ENCODE measurements at regions not wholly inside any gene's neighbourhood (a gene's known extent, or its start where the extent isn't known, plus 50 kb on each side); places are given as distances from the start of the nearest gene placed in this dataset.
"Not testable (repeated sequence)": the region's sequence is repeated elsewhere in the genome, so short reads cannot be mapped to it uniquely, and the experiment has no call there.

DNA sequence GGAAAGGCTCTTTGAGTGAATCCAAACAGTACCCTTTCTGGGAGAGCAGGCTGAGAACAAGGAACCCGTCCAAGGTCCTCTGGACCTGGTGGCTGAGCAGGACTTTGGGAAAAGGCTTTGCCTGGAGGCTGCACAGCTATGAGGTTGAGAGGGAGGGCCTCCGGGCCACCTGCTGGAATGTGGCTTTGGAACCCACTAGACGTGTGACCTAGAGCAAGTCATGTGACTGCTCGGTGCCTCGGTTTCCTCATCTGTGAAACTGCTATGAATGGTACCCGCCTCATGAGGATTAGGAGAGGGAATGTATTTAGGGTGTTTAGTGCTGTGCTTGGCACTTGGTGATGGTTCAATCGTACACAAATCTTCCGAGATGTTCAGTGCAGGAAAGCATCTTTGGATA, 50.4 kb downstream of the HAPSTR1 start:
- no peak for DNase-seq

- no peak for DNase-seq
These were observed 52.7 kb downstream of the HAPSTR1 start for GRCh38 chr16:9144106-9144505.

DNA sequence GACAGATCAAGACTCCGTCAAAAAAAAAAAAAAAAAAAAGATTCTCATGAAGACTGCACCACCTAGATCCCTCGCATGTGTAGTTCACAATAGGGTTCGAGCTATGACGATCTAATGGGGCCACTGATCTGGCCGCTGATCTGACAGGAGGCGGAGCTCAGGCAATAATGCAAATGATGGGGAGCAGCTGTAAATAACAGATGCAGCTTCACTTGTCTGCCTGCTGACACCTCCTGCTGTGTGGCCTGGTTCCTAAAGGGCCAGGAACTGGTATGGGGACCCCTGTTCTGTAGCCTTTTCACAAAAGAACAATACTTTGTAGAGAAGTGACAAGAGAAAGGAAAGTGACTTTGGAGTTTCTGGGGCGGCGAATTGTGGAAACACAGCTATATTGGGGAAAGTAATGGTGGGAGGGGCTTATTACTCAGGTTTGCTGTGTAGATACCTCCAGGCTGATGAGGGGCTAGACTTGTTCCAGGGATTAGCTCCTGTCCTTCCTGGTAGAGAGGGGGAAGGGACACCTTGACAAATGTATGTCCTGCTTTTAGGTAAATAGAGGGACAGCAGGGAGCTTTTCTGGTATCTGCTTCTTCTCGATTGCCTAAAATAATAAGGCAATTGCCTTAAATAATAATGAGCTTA, 57.1 kb downstream of the HAPSTR1 start:
- DNase-seq, result no peak

DNA sequence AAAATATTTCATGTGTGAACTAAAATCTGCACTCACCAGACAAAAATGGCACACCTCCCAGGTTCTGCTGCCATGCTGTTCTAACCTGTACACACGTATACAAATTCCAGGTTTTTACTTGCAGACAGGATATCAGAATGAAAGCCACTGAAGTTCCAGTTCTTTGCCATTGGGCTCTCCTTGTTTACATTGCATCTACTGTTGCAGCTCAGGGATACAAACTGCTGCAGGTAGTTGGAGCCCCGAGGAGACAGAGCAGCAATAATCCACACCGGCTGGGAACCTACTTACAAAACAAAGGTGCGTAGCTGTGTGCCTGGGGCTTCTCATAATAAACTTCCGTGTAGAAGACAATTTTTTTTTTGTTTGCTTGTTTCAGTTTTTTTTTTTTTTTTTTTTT, 59.6 kb downstream of the HAPSTR1 start:
- no peak for DNase-seq

- DNase-seq, result no peak
These were observed 60.2 kb downstream of the HAPSTR1 start for GRCh38 chr16:9151597-9151996.

- DNase-seq, result no peak
These were observed 61.4 kb downstream of the HAPSTR1 start for GRCh38 chr16:9152649-9153501.

DNA sequence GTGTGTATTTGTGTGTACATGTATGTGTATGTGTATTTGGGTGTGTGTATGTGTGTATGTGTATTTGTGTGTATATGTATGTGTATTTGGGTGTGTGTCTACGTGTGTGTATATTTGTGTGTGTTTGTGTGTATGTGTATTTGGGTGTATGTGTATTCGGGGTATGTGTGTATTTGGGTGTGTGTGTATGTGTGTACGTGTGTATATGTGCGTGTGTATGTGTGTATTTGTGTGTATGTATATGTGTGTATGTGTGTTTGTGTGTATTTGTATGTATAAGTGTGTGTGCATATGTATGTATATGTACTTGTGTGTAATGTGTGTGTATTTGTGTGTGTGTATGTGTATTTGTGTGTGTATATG, 62.0 kb downstream of the HAPSTR1 start:
- DNase-seq, result no peak

DNA sequence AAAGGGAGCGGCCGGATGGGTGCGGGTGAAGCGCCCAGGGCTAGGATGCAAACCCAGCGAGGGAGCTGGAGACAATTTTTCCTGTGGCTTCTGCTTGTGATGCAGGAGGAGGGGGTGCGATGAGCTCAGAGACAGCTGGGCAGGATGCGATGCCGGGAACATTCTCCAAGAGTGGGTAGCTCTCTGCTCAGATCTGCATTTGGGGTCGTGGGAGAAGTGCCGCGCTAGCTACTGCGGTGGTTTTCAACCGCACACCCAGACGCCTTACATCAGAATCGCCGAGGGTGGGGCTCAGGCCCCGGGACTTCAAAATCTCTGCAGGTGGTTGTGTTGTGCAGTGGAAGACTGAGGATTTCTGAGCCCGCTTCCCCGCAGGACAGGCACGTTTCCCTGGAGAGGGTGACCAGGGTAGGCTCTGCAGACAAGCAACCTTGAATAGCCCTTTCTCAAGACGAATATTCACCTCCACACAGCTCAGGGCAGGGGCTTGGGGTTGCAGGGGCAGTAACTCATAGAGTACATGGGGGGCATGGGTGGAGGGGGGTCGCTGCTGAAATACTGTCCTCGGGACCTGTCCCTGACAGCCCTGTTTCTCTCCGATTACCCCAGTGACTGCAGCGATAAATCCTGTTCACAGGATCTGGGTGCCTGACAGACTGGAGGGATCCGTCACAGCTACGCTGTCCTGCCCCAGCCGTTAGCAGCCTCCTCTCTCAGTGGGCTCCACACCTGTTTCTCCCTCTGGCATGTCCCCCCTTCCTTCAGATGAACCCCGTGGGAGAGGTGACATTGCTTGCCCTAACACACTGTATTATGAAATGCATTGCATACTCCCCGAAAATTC, 63.3 kb downstream of the HAPSTR1 start:
- DNase-seq, result no peak

- no peak for DNase-seq
These were observed 64.4 kb downstream of the HAPSTR1 start for GRCh38 chr16:9155871-9156270.

DNA sequence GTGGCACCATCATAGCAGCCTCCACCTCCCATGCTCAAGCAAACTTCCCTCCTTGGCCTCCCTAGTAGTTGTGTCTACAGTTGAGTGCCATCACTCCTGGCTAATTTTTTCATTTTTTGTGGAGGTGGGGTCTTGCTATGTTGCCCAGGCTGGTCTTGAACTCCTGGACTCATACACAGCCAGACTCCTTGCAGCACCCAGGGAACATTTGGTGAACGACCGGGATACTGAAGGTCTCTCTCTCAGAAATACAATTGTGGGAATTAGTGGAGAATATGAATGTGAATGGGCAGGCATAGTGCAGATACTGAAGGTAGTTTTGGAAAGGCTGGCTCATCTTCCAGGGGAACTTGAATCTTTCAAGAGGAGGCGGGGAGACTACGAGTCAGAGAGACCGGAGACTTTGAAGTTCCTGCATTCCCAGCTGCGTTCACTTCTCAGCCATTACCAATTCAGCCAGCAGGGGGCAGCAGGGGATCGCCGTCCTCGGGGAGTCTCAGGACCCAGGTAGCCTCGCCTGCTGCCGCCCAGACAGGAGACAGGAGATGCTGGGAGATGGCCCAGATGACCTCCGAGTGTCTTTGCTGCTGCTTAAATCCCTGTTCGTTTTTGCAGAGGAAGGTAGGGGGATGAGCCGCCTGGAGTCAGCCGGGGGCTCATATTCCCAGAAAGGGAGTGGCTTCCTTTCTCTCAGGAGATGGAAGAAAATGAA, 68.6 kb downstream of the HAPSTR1 start:
- DNase-seq, result peak; percentile 54 to 64

- no peak for DNase-seq
These were observed 69.1 kb downstream of the HAPSTR1 start for GRCh38 chr16:9160551-9160911.

DNA sequence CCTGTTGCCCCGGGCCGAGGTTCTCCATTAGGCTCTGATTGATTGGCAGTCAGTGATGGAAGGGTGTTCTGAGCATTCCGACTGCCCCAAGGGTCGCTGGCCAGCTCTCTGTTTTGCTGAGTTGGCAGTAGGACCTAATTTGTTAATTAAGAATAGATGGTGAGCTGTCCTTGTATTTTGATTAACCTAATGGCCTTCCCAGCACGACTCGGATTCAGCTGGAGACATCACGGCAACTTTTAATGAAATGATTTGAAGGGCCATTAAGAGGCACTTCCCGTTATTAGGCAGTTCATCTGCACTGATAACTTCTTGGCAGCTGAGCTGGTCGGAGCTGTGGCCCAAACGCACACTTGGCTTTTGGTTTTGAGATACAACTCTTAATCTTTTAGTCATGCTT, 74.2 kb downstream of the HAPSTR1 start:
- DNase-seq, result no peak

GRCh38 chr16:9166326-9166993, 75.0 kb downstream of the HAPSTR1 start:
- not testable (repeated sequence) for DNase-seq

- no peak for DNase-seq
These were observed 77.7 kb downstream of the HAPSTR1 start for GRCh38 chr16:9169094-9169493.

GRCh38 chr16:9170470-9170869, 79.0 kb downstream of the HAPSTR1 start:
- no peak for DNase-seq

DNA sequence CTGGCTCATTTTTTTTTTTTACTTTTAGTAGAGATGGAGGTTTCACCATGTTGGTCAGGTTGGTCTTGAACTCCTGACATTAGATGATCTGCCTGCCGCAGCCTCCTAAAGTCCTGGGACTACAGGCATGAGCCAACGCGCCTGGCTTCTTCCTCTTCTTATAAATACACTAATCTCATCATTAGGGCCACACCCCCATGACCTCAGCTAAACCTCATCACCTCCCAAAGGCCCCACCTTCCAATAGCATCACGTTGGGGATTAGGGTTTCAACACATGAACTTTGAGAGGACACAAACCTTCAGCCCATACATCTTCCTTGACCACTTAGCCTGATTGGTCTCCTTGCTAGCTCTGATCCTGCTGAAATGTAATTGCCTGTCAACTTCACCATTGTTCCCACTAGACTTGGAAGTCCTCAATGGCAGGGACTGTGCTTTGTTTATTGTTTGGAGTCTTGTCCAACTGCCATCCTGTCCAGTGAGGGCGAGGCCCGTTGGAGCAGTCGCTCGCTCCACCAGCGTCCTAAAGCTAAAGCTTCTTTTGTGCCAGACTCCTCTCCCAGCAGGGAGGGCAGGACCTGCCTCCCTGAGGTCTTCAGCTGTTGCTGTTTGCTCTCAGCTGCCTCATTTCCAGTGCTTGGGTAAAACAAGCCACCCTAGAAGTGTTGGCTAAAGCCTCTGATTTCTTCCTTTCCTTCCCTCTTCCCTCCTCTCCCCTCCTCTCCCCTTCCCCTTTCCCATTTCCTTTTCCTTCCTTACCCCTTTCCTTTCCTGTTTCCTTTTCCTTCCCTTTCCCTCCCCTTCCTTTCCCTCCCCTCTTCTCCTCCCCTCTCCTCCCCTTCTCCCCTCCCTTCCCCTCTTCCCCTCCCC, 85.3 kb downstream of the HAPSTR1 start:
- DNase-seq, result no peak

GRCh38 chr16:9177861-9178260, 86.4 kb downstream of the HAPSTR1 start:
- no peak for DNase-seq

DNA sequence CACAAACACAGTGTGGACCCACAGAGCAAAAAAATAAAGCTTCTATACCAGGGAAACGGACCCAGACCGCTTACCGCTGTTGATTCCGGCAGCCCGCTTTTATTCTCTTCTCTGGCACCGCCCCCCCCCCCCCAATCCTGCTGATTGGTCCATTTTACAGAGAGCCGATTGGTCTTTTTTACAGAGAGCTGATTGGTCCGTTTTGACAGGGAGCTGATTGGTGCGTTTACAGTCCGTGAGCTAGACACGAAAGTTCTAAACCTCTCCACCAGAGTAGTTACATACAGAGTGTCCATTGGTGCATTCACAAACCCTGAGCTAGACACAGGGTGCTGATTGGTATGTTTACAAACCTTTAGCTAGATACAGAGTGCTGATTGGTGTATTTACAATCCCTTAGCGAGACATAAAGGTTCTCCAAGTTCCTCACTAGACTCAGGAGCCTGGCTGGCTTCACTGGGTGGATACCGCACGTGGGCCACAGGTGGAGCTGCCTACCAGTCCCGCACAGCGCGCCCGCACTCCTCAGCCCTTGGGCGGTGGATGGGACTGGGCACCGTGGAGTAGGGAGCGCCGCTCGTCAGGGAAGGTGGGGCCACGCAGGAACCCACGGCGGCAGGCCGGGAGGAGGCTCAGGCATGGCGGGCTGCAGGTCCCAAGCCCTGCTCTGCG, 92.4 kb downstream of the HAPSTR1 start:
- no peak for DNase-seq

- no peak for DNase-seq
These were observed 92.9 kb downstream of the HAPSTR1 start for GRCh38 chr16:9184354-9184690.

GRCh38 chr16:9185381-9185780, 93.9 kb downstream of the HAPSTR1 start:
- no peak for DNase-seq

DNA sequence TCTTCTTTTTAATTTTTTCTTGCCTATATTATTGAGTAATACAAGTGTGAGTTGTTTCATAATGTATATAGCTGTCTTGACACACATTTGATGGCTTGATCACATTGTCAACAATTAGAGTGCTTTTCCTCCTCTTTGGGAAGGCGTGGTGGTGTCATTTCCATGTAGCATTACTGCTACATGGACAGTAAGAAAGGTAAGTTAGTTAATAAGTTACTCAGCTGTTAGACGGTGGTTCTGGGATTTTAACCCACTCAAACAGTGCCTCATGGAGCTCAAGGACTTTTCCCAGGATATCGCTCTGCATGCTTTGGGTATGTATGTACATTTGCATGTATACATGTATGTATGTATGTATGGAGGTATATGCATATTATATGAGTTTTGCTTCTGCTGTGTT, 94.6 kb downstream of the HAPSTR1 start:
- no peak for DNase-seq
